ENCODE measurements at regions not wholly inside any gene's neighbourhood (a gene's known extent, or its start where the extent isn't known, plus 50 kb on each side); places are given as distances from the start of the nearest gene placed in this dataset.

DNA sequence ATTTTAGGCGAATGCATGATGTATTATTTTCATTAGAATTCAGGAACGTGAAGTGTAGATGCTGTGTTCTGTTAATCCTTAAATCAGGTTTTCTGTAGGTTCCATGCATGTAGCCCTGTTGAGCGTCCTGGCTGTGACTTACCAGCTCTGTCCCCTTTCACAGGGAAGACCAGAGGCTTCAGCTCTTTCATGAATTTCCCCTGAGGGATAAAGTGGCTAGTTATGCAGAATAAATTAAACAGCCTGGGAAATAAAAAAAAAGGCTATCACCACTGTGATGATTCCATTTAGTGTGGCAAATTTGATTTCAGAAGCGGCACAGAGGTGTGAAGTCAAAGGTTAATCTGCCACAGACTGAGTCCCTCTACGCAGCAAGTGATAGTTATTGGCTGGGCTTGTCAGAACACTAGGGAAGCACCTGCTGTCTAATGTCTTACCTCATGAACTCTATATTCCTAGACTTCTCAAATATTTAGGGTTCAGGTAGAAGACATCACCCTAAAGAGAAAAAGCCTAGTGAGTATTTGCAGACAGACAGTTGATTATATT, 61.6 kb upstream of the LINC00305 start:
- Histone ChIP-seq H3K4me3 (ENCODE audit: low read length) (no peak overlapping the region), H3K9me3 (ENCODE audit: insufficient read depth, low read depth, low read length) (no peaks in the 10 kb centered on the region), H3K9ac (ENCODE audit: low read depth, low read length) (no peak overlapping the region), H3K4me1 (ENCODE audit: insufficient read depth, low read length) (no peaks in the 10 kb centered on the region; the same call in 1 of the 2 replicates), H3K27ac (ENCODE audit: low read length) (no peak overlapping the region), H3K36me3 (ENCODE audit: insufficient read depth, low read depth, low read length) (no peaks in the 10 kb centered on the region), H3K27me3 (ENCODE audit: insufficient read depth, low read length) (no peaks in the 10 kb centered on the region)

DNA sequence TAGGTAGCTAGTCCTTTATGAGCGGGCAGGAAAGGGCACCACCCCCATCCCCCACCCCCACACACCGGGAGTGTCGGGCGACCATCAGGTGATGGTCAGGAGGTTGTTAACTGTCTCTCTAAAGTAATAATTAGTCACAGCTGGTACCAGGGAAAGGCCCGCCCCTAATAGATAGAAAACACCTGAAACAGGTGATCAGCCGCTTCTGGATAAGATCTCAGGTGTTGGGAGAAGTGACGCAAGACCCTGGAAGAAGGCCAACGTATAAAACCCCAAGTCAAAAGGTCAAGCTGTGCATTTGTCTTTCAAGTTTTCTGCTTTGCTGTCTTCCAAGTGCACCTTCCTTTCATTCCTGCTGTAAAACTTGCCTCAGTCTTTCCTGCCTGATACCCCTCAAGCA, 59.6 kb upstream of the LINC00305 start:
- H3K4me3 ChIP-seq (ENCODE audit: low read length) = no peak overlapping the region
- H3K9me3 ChIP-seq (ENCODE audit: insufficient read depth, low read depth, low read length) = no peaks in the 10 kb centered on the region
- H3K27me3 ChIP-seq (ENCODE audit: insufficient read depth, low read length) = no peaks in the 10 kb centered on the region
- no peaks in the 10 kb centered on the region for H3K36me3 ChIP-seq (ENCODE audit: insufficient read depth, low read depth, low read length)
- no peak overlapping the region for H3K27ac ChIP-seq (ENCODE audit: low read length)
- H3K4me1 ChIP-seq (ENCODE audit: insufficient read depth, low read length) = peaks cover 4% of the 10 kb centered on the region; the same call in 1 of the 2 replicates
- H3K9ac ChIP-seq (ENCODE audit: low read depth, low read length) = no peak overlapping the region

DNA sequence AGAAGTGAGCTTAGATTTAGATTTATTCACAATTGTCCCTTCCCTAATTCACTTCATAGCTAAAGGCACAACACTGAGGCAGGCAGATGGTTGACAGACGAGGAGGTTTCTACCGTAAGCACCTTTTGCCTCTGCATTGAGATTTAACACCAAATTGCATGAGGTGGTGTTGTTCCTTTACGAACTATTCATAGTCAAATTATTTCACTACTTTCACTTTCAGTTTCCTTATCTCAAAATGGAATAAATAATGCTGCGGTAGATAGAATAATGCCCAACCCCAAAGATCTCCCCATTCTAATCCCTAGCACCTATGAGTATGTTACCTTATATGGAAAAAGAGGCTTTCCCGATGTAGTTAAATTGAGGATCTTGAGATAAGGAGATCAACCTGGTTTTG, 58.9 kb upstream of the LINC00305 start:
- no peak overlapping the region for H3K4me3 ChIP-seq (ENCODE audit: low read length)
- H3K9me3 ChIP-seq (ENCODE audit: insufficient read depth, low read depth, low read length) = no peaks in the 10 kb centered on the region
- no peak overlapping the region for H3K27ac ChIP-seq (ENCODE audit: low read length)
- no peaks in the 10 kb centered on the region for H3K27me3 ChIP-seq (ENCODE audit: insufficient read depth, low read length)
- no peaks in the 10 kb centered on the region for H3K36me3 ChIP-seq (ENCODE audit: insufficient read depth, low read depth, low read length)
- peaks cover 8% of the 10 kb centered on the region; the same call in 1 of the 2 replicates for H3K4me1 ChIP-seq (ENCODE audit: insufficient read depth, low read length)
- no peak overlapping the region for H3K9ac ChIP-seq (ENCODE audit: low read depth, low read length)

GRCh38 chr18:64203295-64203694, 54.4 kb upstream of the LINC00305 start:
- Histone ChIP-seq H3K4me1 (ENCODE audit: insufficient read depth, low read length) (peaks cover 24% of the 10 kb centered on the region), H3K27ac (ENCODE audit: low read length) (no peak overlapping the region), H3K4me3 (ENCODE audit: low read length) (no peak overlapping the region), H3K9ac (ENCODE audit: low read depth, low read length) (no peak overlapping the region), H3K27me3 (ENCODE audit: insufficient read depth, low read length) (no peaks in the 10 kb centered on the region), H3K36me3 (ENCODE audit: insufficient read depth, low read depth, low read length) (no peaks in the 10 kb centered on the region), H3K9me3 (ENCODE audit: insufficient read depth, low read depth, low read length) (no peaks in the 10 kb centered on the region)

GRCh38 chr18:64202863-64203262, 54.0 kb upstream of the LINC00305 start:
- H3K36me3 ChIP-seq (ENCODE audit: insufficient read depth, low read depth, low read length) = no peaks in the 10 kb centered on the region
- H3K9ac ChIP-seq (ENCODE audit: low read depth, low read length) = no peak overlapping the region
- H3K4me1 ChIP-seq (ENCODE audit: insufficient read depth, low read length) = peaks cover 24% of the 10 kb centered on the region
- H3K9me3 ChIP-seq (ENCODE audit: insufficient read depth, low read depth, low read length) = no peaks in the 10 kb centered on the region
- H3K27ac ChIP-seq (ENCODE audit: low read length) = no peak overlapping the region
- H3K4me3 ChIP-seq (ENCODE audit: low read length) = no peak overlapping the region
- H3K27me3 ChIP-seq (ENCODE audit: insufficient read depth, low read length) = no peaks in the 10 kb centered on the region

GRCh38 chr18:64202210-64202836, 53.4 kb upstream of the LINC00305 start:
- no peak overlapping the region for H3K9ac ChIP-seq (ENCODE audit: low read depth, low read length)
- no peak overlapping the region for H3K4me3 ChIP-seq (ENCODE audit: low read length)
- no peaks in the 10 kb centered on the region for H3K36me3 ChIP-seq (ENCODE audit: insufficient read depth, low read depth, low read length)
- no peaks in the 10 kb centered on the region for H3K27me3 ChIP-seq (ENCODE audit: insufficient read depth, low read length)
- H3K4me1 ChIP-seq (ENCODE audit: insufficient read depth, low read length) = peaks cover 24% of the 10 kb centered on the region
- no peaks in the 10 kb centered on the region for H3K9me3 ChIP-seq (ENCODE audit: insufficient read depth, low read depth, low read length)
- H3K27ac ChIP-seq (ENCODE audit: low read length) = no peak overlapping the region

- Histone ChIP-seq H3K9ac (ENCODE audit: low read depth, low read length) (no peak overlapping the region), H3K4me1 (ENCODE audit: insufficient read depth, low read length) (peaks cover 24% of the 10 kb centered on the region)
These were observed 52.9 kb upstream of the LINC00305 start for GRCh38 chr18:64201781-64202180.

DNA sequence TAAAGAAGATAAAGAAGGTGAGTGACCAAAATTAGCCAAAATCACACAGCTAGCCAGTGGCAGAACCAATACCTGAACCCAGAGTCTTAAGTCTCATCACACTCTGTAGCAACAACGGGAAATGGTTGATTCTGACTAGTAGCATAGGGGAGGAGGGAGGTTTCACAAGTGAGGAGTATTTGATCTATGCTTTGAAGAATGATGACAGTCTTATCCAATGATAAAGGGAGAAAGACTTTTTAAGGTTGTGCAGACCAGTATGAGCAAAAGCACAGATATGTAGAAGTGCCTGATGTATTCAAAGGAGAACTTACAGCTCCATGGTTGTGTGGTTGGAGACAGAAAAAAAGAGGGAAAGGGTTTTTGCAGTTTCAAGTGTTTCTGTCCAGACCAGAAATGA, 50.7 kb upstream of the LINC00305 start:
- peaks cover 20% of the 10 kb centered on the region for H3K4me1 ChIP-seq (ENCODE audit: insufficient read depth, low read length)
- no peak overlapping the region for H3K4me3 ChIP-seq (ENCODE audit: low read length)
- no peak overlapping the region for H3K9ac ChIP-seq (ENCODE audit: low read depth, low read length)
- H3K9me3 ChIP-seq (ENCODE audit: insufficient read depth, low read depth, low read length) = no peaks in the 10 kb centered on the region
- H3K27ac ChIP-seq (ENCODE audit: low read length) = no peak overlapping the region
- H3K36me3 ChIP-seq (ENCODE audit: insufficient read depth, low read depth, low read length) = no peaks in the 10 kb centered on the region
- H3K27me3 ChIP-seq (ENCODE audit: insufficient read depth, low read length) = no peaks in the 10 kb centered on the region

More at GRCh38 chr18:64201781-64202180, 52.9 kb upstream of the LINC00305 start:
- no peaks in the 10 kb centered on the region for H3K9me3 ChIP-seq (ENCODE audit: insufficient read depth, low read depth, low read length)
- no peak overlapping the region for H3K27ac ChIP-seq (ENCODE audit: low read length)
- H3K4me3 ChIP-seq (ENCODE audit: low read length) = no peak overlapping the region; the same call in 1 of the 2 replicates
- H3K27me3 ChIP-seq (ENCODE audit: insufficient read depth, low read length) = no peaks in the 10 kb centered on the region
- no peaks in the 10 kb centered on the region for H3K36me3 ChIP-seq (ENCODE audit: insufficient read depth, low read depth, low read length)
